SHP77 treated with DMSO at 0.1 percent for 48 hours (cell line): ENCODE measurements at regions not wholly inside any gene's neighbourhood (a gene's known extent, or its start where the extent isn't known, plus 50 kb on each side); places are given as distances from the start of the nearest gene placed in this dataset.
"Not testable (repeated sequence)": the region's sequence is repeated elsewhere in the genome, so short reads cannot be mapped to it uniquely, and the experiment has no call there.

Experiments used
- DNase-seq: peaks from one replicate; lab custom pipeline; 2025; lab: John Stamatoyannopoulos, UW

- DNase-seq, result not testable (repeated sequence)
These were observed 75.1 kb downstream of the KBTBD2 start for GRCh38 chr7:32816409-32816948.

DNA sequence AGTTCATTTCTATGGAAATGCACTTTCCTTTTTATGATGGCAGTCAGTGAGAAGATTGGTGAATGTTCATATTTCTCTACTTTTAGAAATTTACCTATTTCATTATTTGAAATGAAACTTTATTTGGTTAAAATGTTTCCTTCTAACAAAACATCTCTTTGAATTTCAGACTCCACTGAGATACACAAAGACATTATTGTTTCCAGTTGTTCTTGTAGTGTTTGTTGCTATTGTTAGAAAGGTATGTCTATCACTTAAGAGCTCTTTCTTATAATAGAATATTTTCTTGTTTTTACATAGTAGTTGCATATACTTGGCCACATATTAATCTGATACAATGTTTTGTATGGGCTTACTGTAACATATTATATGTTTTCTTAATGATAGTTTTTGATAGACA is 76.8 kb downstream of the KBTBD2 start:
- DNase-seq, result not testable (repeated sequence)

DNA sequence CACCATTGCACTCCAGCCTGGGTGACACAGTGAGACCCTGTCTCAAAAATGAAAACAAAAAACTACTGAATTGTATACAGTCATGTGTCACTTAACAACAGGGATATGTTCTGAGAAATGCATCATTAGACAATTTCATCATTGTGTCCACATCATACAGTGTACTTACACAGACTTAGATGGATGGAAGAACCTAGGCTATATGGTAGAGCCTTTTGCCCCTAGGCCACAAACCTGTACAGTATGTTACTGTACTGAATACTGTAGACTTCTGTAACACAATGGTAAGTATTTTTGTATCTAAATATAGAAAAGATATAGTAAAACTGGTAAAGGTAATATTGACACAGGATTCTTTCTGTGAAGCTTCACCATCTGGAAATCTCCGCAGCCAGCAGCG is 81.7 kb downstream of the KBTBD2 start:
- DNase-seq, result no peak

DNA sequence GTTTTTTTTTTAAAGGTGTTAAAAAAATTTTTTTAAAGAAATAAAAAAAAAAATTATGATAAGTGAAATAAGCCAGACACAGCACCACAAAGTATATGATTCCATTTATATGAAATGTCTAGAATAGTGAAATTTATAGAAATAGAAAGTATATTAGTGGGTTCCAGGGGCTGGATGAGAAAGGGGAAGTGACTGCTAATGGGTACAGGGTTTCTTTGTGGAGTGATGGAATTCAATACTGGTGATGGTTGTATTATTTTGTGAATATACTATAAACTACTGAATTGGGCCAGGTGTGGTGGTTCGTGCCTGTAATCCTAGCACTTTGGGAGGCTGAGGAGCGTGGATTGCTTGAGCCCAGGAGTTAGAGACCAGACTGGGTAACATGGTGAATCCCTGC is 82.2 kb downstream of the KBTBD2 start:
- DNase-seq, result no peak

- no peak for DNase-seq
These were observed 88.0 kb downstream of the KBTBD2 start for GRCh38 chr7:32803406-32804141.

- DNase-seq, result no peak
These were observed 89.2 kb downstream of the KBTBD2 start for GRCh38 chr7:32802305-32802910.

DNA sequence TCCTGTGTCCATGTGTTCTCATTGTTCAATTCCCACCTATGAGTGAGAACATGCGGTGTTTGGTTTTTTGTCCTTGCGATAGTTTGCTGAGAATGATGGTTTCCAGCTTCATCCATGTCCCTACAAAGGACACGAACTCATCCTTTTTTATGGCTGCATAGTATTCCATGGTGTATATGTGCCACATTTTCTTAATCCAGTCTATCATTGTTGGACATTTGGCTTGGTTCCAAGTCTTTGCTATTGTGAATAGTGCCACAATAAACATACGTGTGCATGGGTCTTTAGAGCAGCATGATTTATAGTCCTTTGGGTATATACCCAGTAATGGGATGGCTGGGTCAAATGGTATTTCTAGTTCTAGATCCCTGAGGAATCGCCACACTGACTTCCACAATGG is 98.5 kb downstream of the KBTBD2 start:
- DNase-seq, result not testable (repeated sequence)

DNA sequence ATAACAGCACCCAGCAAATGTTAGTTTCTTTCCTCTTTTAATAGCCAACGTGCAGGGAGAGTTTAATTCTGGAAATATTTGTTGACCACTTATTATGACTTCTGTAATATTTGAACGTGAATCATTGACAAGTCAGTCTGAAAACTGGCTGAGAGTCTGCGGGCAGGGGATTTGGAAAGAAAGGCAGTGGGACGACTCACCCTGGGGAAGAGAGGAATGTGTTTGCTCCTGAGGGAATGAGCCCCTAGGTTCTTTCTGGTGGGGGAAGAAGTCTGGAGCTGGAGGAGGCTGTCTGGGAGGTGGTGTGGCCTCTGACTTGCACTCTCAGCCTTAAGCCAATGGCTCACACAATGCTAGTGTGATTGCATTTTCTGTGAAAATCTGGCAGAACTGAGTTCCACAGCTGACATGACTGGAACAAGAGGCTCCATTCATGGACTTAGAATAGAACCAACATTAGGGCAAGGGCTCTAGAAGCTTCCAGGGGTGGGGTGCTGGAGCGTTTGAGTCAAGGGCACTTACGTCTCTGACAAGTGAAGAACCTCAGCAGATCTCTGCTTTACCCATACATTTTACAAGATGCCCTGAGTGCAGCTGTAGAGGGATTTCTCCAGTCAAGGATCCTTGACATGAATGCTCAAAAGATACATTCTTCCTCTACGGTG is 100.7 kb downstream of the KBTBD2 start:
- not testable (repeated sequence) for DNase-seq

GRCh38 chr7:32789266-32789665 is 102.3 kb downstream of the KBTBD2 start:
- not testable (repeated sequence) for DNase-seq

DNA sequence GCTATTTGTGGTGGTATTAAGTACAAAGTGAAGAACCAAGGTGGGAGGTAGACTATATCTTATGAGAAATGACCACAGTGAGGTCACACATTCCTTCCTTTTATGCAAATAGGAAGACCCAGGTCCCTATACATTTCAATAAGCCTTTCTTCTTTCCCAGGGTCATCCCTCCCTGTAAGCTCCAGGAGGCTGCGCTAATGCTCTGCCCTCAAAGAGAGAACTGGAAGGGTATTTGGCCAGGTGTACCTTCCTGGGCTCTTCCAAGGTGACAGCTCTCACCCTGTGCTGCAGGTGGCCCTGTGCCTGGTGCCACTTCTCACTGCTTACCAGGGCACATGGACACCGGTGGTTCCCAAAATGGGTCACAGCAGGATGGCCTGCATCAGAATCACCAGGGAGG is 103.4 kb downstream of the KBTBD2 start:
- DNase-seq, result not testable (repeated sequence)

- DNase-seq, result not testable (repeated sequence)
These were observed 106.1 kb downstream of the KBTBD2 start for GRCh38 chr7:32785365-32785944.

DNA sequence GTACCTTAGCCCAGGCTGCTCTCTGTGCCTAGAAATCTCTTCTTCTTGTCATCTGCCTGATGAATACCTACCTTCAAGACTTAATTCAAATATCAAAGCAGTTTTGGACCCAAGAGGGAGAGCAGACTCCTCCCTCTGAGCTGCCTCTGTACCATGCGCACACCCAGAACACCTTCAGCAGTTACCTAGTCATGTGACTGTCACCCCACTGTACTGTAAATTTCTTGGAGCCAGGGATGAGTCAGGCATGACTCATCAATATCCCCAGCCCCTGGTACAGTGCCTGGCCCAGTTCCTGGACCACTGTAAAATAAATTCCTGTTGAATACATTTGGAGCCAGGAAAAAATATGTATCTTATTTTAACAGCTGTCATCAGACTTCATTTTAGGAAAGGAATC is 111.7 kb downstream of the KBTBD2 start:
- DNase-seq, result not testable (repeated sequence)

DNA sequence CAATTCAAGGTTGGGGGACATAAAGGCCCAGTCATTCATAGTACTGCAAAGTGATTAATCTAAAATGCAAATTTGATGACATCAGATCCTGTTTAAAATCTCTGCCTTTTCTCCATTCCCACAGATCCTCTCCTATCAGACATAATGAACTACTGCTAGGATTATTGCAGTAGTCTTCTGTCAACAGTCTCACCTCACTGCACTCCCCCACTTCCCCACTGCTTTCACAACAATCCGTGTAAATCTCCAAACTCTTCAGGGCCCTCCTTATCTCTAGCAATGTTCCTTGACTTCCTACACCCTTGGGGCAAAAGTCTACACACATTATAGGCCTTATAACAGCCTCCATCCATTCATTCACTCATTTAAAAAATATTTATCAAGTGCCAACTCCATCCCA is 112.4 kb downstream of the KBTBD2 start:
- no peak for DNase-seq

GRCh38 chr7:32777041-32777666 is 114.4 kb downstream of the KBTBD2 start:
- not testable (repeated sequence) for DNase-seq

DNA sequence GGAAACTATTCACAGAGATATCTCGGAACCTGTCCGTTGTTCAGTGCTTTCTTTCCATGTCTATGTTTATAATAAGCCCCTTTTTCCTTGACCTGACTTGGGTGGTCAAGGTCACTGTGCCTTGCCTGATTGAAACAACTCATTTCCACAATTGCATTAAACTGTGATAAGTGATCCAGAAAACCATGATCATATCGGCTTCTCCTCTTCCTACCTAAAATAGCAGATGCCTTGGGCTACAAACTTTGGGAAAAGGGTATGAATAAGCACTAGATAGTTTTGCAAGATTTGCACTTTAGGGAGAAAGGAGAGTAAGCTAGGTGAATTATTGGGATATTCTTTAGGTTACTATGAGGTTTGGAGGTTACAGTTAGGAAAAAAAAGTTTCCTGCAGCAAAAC is 115.2 kb downstream of the KBTBD2 start:
- DNase-seq, result not testable (repeated sequence)

GRCh38 chr7:32775809-32776208 is 115.8 kb downstream of the KBTBD2 start:
- DNase-seq, result not testable (repeated sequence)

GRCh38 chr7:32774541-32774951 is 117.0 kb downstream of the KBTBD2 start:
- no peak for DNase-seq

- not testable (repeated sequence) for DNase-seq
These were observed 122.6 kb downstream of the KBTBD2 start for GRCh38 chr7:32768866-32769510.

DNA sequence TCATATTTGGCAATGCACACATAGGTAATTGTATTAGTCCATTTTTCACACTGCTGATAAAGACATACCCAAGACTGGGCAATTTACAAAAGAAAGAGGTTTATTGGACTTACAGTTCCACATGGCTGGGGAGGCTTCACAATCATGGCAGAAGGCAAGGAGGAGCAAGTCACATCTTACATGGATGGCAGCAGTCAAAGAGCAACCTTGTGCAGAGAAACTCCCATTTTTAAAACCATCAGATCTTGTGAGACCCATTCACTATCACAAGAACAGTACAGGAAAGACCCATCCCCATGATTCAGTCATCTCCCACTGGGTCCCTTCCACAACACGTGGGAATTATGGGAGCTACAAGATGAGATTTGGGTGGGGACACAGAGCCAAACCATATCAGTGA is 123.2 kb downstream of the KBTBD2 start:
- not testable (repeated sequence) for DNase-seq

DNA sequence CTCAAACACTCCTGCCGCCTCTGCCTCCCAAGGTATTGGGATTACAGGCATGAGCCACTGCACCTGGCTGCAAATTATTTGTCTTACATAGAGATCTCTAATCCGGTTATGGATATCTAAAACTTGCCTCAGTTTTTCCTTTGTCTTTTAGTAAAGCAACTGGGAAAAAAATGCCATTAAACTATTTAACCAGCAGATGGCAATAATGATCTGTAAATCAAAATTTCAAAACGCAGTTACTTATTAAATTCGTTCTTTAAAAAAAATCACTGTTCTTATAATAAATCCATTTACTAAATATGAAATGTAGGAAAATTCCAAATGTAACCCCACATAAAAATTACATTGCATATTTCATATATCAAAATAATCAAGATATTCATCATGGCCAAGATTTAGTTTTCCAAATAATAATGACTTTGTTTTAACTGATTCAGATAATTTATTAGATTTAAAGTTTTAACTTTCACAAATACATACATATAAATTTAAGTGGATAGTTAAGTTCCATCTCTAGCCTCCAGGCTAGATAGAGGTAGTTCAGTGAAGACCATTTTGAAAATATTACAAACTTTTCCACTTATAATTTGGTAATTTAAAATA is 125.8 kb downstream of the KBTBD2 start:
- DNase-seq, result peak; percentile 12

DNA sequence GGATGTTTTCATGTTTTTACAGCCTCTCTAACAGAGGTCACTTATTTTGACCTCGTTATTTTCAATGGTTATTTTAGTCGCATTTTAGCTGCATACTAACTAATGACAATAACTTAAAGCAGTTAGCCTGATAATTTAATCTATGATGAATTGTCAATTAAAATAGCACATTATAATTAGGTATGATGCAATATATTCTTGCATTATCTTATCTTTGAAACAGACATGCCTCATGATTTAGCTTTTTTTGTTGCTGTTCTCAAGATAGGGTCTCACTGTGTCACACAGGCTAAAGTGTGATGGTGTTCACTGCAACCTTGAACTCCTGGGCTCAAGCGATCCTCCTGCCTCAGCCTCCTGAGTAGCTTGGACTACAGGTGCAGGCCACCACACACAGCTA is 126.4 kb downstream of the KBTBD2 start:
- no peak for DNase-seq
